Hepatocyte (in vitro differentiated cells): ENCODE measurements at regions not wholly inside any gene's neighbourhood (a gene's known extent, or its start where the extent isn't known, plus 50 kb on each side); places are given as distances from the start of the nearest gene placed in this dataset.

Source experiments
- DNase-seq: peaks from one replicate; pipeline ENCODE4 v3.0.0-alpha.2; 2016; ENCODE audit warnings: low spot score
- H2AFZ ChIP-seq: fragments of 200-600 bp; sonication (generic); 2 replicates; pipeline ENCODE4 v1.6.0; 2016; ENCODE audit warnings: antibody characterized with exemption, mild to moderate bottlenecking
- H3K27ac ChIP-seq: fragments of 200-600 bp; sonication (generic); 2 replicates; pipeline ENCODE4 v1.5.1; 2016; ENCODE audit warnings: mild to moderate bottlenecking
- H3K27me3 ChIP-seq: fragments of 200-600 bp; sonication (generic); 2 replicates; pipeline ENCODE4 v1.6.1; 2016
- H3K36me3 ChIP-seq: fragments of 200-600 bp; sonication (generic); replicated peaks from 2 replicates; pipeline ENCODE4 v1.5.1; 2016; ENCODE audit warnings: low read depth; ENCODE audit not compliant: insufficient read depth
- H3K4me1 ChIP-seq: fragments of 200-600 bp; sonication (generic); 2 replicates; pipeline ENCODE4 v1.5.1; 2016; ENCODE audit warnings: mild to moderate bottlenecking, moderate library complexity; ENCODE audit not compliant: insufficient read depth
- H3K4me2 ChIP-seq: fragments of 200-600 bp; sonication (generic); 2 replicates; pipeline ENCODE4 v1.6.0; 2016
- H3K4me3 ChIP-seq: fragments of 200-600 bp; sonication (generic); 2 replicates; pipeline ENCODE4 v1.5.1; 2016; ENCODE audit warnings: mild to moderate bottlenecking
- H3K79me2 ChIP-seq: fragments of 200-600 bp; sonication (generic); 2 replicates; pipeline ENCODE4 v1.6.0; 2017; ENCODE audit warnings: mild to moderate bottlenecking
- H3K9me2 ChIP-seq: fragments of 200-600 bp; sonication (generic); replicated peaks from 2 replicates; pipeline ENCODE4 v1.6.0; 2017; ENCODE audit warnings: mild to moderate bottlenecking; ENCODE audit not compliant: insufficient read depth
- H3K9me3 ChIP-seq: fragments of 200-600 bp; sonication (generic); 2 replicates; pipeline ENCODE4 v1.5.1; 2016; ENCODE audit warnings: low read depth, mild to moderate bottlenecking
- H4K20me1 ChIP-seq: fragments of 200-600 bp; sonication (generic); 2 replicates; pipeline ENCODE4 v1.6.0; 2016; ENCODE audit warnings: mild to moderate bottlenecking; ENCODE audit not compliant: insufficient read depth, poor library complexity, severe bottlenecking
- CTCF ChIP-seq: fragments of 200-600 bp; sonication (generic); IDR thresholded peaks from 2 replicates; pipeline ENCODE4 v1.5.1; 2016; ENCODE audit warnings: antibody characterized with exemption, mild to moderate bottlenecking; ENCODE audit not compliant: poor library complexity
- EZH2 ChIP-seq: fragments of 200-600 bp; sonication (generic); IDR thresholded peaks from 2 replicates; pipeline ENCODE4 v1.6.1; 2016; ENCODE audit warnings: antibody characterized with exemption, mild to moderate bottlenecking, borderline replicate concordance
- EZH2phosphoT487 ChIP-seq: fragments of 200-600 bp; sonication (generic); IDR thresholded peaks from one replicate; pipeline ENCODE4 v1.6.1; 2018; ENCODE audit warnings: antibody characterized with exemption, mild to moderate bottlenecking, low read depth, moderate library complexity; ENCODE audit not compliant: unreplicated experiment, severe bottlenecking
- WGBS: methylation state at CpG from one replicate; pipeline ENCODE4 v1.1.6; 2016; ENCODE audit warnings: low lambda C conversion rate; ENCODE audit errors: missing lambda C conversion rate; 5-methylcytosine and 5-hydroxymethylcytosine counted together

- Histone ChIP-seq H4K20me1 (no peaks in the 10 kb centered on the region), H3K36me3 (no peaks in the 10 kb centered on the region), H3K4me3 (no peak overlapping the region), H3K27me3 (no peaks in the 10 kb centered on the region), H3K4me1 (no peaks in the 10 kb centered on the region), H3K79me2 (no peaks in the 10 kb centered on the region), H3K9me3 (no peaks in the 10 kb centered on the region), H3K9me2 (no peaks in the 10 kb centered on the region), H3K27ac (no peak overlapping the region), H3K4me2 (no peak overlapping the region), H2AFZ (no peak overlapping the region)
- TF ChIP-seq EZH2 (no peak), EZH2phosphoT487 (no peak), CTCF (no peak)
- no peak for DNase-seq
- WGBS: 70% methylated on average over 4 of the region's 4 CpGs
These were observed 221.3 kb downstream of the NPR3 start for GRCh38 chr5:32932241-32932935.

GRCh38 chr5:32933692-32934091, 222.6 kb downstream of the NPR3 start:
- H3K4me2 ChIP-seq: no peak overlapping the region
- H3K36me3 ChIP-seq: no peaks in the 10 kb centered on the region
- H3K27ac ChIP-seq: no peak overlapping the region
- H2AFZ ChIP-seq: no peak overlapping the region
- H3K9me3 ChIP-seq: no peaks in the 10 kb centered on the region
- no peaks in the 10 kb centered on the region for H3K4me1 ChIP-seq
- H3K27me3 ChIP-seq: no peaks in the 10 kb centered on the region
- no peaks in the 10 kb centered on the region for H3K9me2 ChIP-seq
- H4K20me1 ChIP-seq: no peaks in the 10 kb centered on the region
- H3K4me3 ChIP-seq: no peak overlapping the region
- no peak for TF ChIP-seq EZH2phosphoT487
- 82% methylated on average over 8 of the region's 8 CpGs for WGBS
- no peaks in the 10 kb centered on the region for H3K79me2 ChIP-seq
- DNase-seq: no peak

GRCh38 chr5:32934529-32934928, 223.4 kb downstream of the NPR3 start:
- Histone ChIP-seq H3K4me2 (no peak overlapping the region), H3K4me3 (no peak overlapping the region), H3K9me2 (no peaks in the 10 kb centered on the region), H3K9me3 (no peaks in the 10 kb centered on the region), H3K79me2 (no peaks in the 10 kb centered on the region), H3K27me3 (no peaks in the 10 kb centered on the region), H2AFZ (no peak overlapping the region), H3K27ac (no peak overlapping the region), H3K4me1 (no peaks in the 10 kb centered on the region), H4K20me1 (no peaks in the 10 kb centered on the region), H3K36me3 (no peaks in the 10 kb centered on the region)
- TF ChIP-seq CTCF: no peak
- no peak for TF ChIP-seq EZH2phosphoT487
- no peak for TF ChIP-seq EZH2
- DNase-seq: no peak
- WGBS: 85% methylated on average over 6 of the region's 6 CpGs

GRCh38 chr5:32935283-32935682, 224.2 kb downstream of the NPR3 start:
- 60% methylated on average over 2 of the region's 2 CpGs for WGBS
- TF ChIP-seq EZH2: no peak
- TF ChIP-seq EZH2phosphoT487: no peak
- no peak for TF ChIP-seq CTCF
- Histone ChIP-seq H3K79me2 (no peaks in the 10 kb centered on the region), H3K27me3 (no peaks in the 10 kb centered on the region), H3K36me3 (no peaks in the 10 kb centered on the region), H4K20me1 (no peaks in the 10 kb centered on the region), H3K4me1 (no peaks in the 10 kb centered on the region), H2AFZ (no peak overlapping the region), H3K4me3 (no peak overlapping the region), H3K9me2 (no peaks in the 10 kb centered on the region), H3K9me3 (no peaks in the 10 kb centered on the region), H3K4me2 (no peak overlapping the region), H3K27ac (no peak overlapping the region)
- DNase-seq: no peak
